HL-60 (cell line): ENCODE measurements at regions not wholly inside any gene's neighbourhood (a gene's known extent, or its start where the extent isn't known, plus 50 kb on each side); places are given as distances from the start of the nearest gene placed in this dataset.

ENCODE experiments used
- DNase-seq, 2 experiments: peaks; one replicate each; pipeline ENCODE4 v3.0.0-alpha.2; 2010 to 2020; ENCODE audit warnings: low read depth in 1 of 2, low spot score in 1 of 2
- H3K27ac ChIP-seq: fragments of 250-450 bp; sonication (Bioruptor Pico); replicated peaks from 2 replicates; pipeline ENCODE4 v1.5.1; 2020; ENCODE audit warnings: mild to moderate bottlenecking, moderate library complexity
- H3K27me3 ChIP-seq: fragments of 250-450 bp; sonication (Bioruptor Pico); 2 replicates; pipeline ENCODE4 v1.5.1; 2021; ENCODE audit warnings: mild to moderate bottlenecking, moderate library complexity; ENCODE audit not compliant: insufficient read depth, poor library complexity, severe bottlenecking
- H3K4me3 ChIP-seq: replicated peaks from 2 replicates; pipeline ENCODE4 v1.5.1; 2011; ENCODE audit warnings: mild to moderate bottlenecking, control low read depth, low read length; ENCODE audit not compliant: insufficient read depth
- GABPA ChIP-seq: IDR thresholded peaks from 2 replicates; pipeline ENCODE4 v1.6.1; 2012; ENCODE audit warnings: low read depth
- POLR2AphosphoS5 ChIP-seq: IDR thresholded peaks from 2 replicates; pipeline ENCODE4 v1.6.1; 2012; ENCODE audit warnings: low read depth
- SPI1 ChIP-seq: IDR thresholded peaks from 2 replicates; pipeline ENCODE4 v1.6.1; 2012; ENCODE audit warnings: low read depth, mild to moderate bottlenecking, borderline replicate concordance
- TF ChIP-seq, protein P1 (sequence below): IDR thresholded peaks from one replicate; pipeline ENCODE4 v1.5.1; 2011; ENCODE audit warnings: low read length, control low read depth, inconsistent platforms; ENCODE audit not compliant: insufficient read depth
- TF ChIP-seq, protein P2 (sequence below): IDR thresholded peaks from 2 replicates; pipeline ENCODE4 v1.6.1; 2012; ENCODE audit warnings: low read depth; ENCODE audit not compliant: insufficient replicate concordance

DNA sequence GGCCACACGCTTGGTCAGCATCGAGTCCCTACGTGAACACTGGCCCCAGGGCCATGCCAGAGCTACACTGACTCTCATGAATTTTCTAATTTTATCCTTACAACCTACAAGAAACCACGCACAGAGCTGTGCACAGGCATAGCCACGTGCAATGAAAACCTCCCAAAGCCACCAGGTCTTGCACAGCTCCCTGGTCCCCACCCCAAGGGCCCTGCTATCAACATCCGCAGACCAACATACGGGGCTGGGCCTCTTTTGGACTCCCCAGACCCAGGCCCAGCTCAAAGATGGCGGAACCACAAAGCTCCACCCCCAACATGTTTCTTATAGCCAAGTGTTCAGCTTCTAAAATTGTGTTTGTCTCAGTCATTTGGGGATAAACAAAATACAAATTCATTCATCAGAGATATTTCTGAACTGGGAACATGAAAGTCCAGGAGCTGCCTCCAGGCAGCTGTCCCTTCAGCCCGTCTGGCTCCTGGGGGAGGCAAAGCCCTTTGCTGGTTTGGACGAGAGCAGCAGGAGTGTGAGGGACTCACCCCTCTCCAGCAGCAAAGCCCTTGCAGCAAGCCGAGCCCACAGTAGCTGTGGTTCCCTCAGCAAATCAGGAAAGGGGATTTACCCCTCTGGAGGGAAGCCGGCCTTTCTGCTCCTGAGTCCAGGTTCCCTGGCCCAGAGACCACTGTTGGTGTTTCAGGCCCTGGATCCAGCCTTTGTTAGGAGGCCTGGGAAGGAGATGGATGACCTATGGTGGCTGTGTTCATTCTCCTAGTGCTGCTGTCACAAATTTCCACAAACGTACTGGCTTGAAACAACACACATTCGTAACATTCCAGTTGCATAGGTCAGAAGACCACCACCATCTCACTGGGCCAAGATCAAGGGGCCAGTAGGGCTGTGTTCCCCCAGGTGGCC lies 75.1 kb downstream of the OAT start:
- DNase-seq, result no peak
- no peak overlapping the region for H3K4me3 ChIP-seq
- H3K27ac ChIP-seq, result no peak overlapping the region

DNA sequence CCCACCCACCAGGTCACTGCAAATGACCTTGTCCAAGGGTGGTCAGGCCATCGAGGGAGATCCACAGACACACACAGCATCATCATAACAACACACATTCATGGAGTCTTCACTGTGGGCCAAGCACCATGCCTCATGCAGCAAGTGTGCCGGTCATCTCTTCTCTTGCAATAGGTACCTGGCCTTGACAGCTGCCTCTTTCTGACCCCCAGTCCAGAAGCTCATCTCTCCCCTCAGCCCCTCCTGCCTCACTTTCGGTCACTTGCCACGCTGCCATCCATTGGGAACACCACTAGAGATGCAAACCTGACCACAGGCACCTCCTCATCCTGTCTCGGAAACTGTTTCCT lies 75.9 kb downstream of the OAT start:
- no peak overlapping the region for H3K27ac ChIP-seq
- H3K27me3 ChIP-seq, result no peaks in the 10 kb centered on the region
- TF ChIP-seq SPI1 (no peak), GABPA (no peak), POLR2AphosphoS5 (no peak)
- TF ChIP-seq, protein P1, sequence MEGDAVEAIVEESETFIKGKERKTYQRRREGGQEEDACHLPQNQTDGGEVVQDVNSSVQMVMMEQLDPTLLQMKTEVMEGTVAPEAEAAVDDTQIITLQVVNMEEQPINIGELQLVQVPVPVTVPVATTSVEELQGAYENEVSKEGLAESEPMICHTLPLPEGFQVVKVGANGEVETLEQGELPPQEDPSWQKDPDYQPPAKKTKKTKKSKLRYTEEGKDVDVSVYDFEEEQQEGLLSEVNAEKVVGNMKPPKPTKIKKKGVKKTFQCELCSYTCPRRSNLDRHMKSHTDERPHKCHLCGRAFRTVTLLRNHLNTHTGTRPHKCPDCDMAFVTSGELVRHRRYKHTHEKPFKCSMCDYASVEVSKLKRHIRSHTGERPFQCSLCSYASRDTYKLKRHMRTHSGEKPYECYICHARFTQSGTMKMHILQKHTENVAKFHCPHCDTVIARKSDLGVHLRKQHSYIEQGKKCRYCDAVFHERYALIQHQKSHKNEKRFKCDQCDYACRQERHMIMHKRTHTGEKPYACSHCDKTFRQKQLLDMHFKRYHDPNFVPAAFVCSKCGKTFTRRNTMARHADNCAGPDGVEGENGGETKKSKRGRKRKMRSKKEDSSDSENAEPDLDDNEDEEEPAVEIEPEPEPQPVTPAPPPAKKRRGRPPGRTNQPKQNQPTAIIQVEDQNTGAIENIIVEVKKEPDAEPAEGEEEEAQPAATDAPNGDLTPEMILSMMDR, result no peak
- TF ChIP-seq, protein P2, sequence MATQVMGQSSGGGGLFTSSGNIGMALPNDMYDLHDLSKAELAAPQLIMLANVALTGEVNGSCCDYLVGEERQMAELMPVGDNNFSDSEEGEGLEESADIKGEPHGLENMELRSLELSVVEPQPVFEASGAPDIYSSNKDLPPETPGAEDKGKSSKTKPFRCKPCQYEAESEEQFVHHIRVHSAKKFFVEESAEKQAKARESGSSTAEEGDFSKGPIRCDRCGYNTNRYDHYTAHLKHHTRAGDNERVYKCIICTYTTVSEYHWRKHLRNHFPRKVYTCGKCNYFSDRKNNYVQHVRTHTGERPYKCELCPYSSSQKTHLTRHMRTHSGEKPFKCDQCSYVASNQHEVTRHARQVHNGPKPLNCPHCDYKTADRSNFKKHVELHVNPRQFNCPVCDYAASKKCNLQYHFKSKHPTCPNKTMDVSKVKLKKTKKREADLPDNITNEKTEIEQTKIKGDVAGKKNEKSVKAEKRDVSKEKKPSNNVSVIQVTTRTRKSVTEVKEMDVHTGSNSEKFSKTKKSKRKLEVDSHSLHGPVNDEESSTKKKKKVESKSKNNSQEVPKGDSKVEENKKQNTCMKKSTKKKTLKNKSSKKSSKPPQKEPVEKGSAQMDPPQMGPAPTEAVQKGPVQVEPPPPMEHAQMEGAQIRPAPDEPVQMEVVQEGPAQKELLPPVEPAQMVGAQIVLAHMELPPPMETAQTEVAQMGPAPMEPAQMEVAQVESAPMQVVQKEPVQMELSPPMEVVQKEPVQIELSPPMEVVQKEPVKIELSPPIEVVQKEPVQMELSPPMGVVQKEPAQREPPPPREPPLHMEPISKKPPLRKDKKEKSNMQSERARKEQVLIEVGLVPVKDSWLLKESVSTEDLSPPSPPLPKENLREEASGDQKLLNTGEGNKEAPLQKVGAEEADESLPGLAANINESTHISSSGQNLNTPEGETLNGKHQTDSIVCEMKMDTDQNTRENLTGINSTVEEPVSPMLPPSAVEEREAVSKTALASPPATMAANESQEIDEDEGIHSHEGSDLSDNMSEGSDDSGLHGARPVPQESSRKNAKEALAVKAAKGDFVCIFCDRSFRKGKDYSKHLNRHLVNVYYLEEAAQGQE, result no peak
- DNase-seq, result no peak
- H3K4me3 ChIP-seq, result no peak overlapping the region

More for the DNA sequence above, 75.1 kb downstream of the OAT start:
- no peaks in the 10 kb centered on the region for H3K27me3 ChIP-seq
- TF ChIP-seq SPI1 (no peak), POLR2AphosphoS5 (no peak), GABPA (no peak)
- TF ChIP-seq, protein P2, result no peak
- TF ChIP-seq, protein P1, result no peak

DNA sequence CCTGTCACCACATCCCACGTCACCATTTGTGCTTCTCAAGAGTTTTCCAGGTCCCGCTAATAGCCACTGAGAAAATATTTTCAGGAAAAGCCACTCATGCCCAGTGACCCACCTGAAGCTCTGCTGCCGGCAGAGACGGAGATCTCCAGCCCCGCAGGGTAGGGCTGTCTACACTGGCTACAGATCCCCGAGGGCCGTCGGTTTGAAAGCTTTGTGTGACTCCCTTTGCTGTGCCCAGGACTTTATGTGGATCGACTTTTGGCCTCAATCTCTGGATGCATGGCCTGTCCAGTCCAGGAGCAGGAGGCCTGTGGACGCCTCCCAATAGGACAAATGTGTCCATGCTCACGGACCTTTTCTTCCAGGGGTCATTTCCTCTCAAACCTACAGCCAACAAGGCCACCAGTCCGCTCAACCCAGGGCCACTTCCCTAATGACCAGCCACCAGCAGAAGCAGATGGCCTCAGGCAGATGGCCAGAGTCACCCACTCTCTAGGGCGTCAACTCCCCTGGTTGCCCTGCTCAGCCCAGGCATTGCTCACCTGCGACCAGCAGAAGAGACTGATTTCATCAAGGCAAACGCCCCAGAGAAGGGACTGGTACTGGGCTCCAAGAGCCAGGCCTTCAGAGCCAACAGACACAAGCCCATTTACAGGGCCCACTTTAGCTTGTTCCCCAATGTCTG lies 76.4 kb downstream of the OAT start:
- Histone ChIP-seq H3K4me3 (no peak overlapping the region), H3K27me3 (no peaks in the 10 kb centered on the region), H3K27ac (no peak overlapping the region)
- no peak for DNase-seq
- TF ChIP-seq POLR2AphosphoS5, result no peak
- no peak for TF ChIP-seq GABPA
- TF ChIP-seq, protein P2, result no peak
- TF ChIP-seq, protein P1, result no peak
- no peak for TF ChIP-seq SPI1
